BJ (cell line): ENCODE measurements at regions not wholly inside any gene's neighbourhood (a gene's known extent, or its start where the extent isn't known, plus 50 kb on each side); places are given as distances from the start of the nearest gene placed in this dataset.

Experiments
- CTCF ChIA-PET: fragments of 350-600 bp; formaldehyde crosslinking; extraction: SDS; loops from one replicate; lab custom pipeline; 2021; ENCODE audit warnings: antibody characterized with exemption, inconsistent platforms; lab: Yijun Ruan, JAX
- POLR2A ChIA-PET: fragments of 300-600 bp; sonication (Branson Sonifier 250); formaldehyde crosslinking; extraction: SDS; loops from one replicate; lab custom pipeline; 2021; ENCODE audit warnings: antibody characterized with exemption; lab: Charles Lee
- DNase-seq: peaks from one replicate; pipeline ENCODE4 v3.0.0-alpha.2; 2011; ENCODE audit warnings: low read depth
- H3K27me3 ChIP-seq: 2 replicates; pipeline ENCODE4 v1.6.0; 2011; ENCODE audit warnings: low read length; ENCODE audit not compliant: control insufficient read depth, insufficient read depth
- H3K36me3 ChIP-seq: 2 replicates; pipeline ENCODE4 v1.5.1; 2011; ENCODE audit warnings: low read length; ENCODE audit not compliant: control insufficient read depth, insufficient read depth
- H3K4me3 ChIP-seq: 2 replicates; pipeline ENCODE4 v1.5.1; 2011; ENCODE audit warnings: low read depth, mild to moderate bottlenecking, control low read depth, low read length
- TF ChIP-seq, protein P1 (sequence below): IDR thresholded peaks from 2 replicates; pipeline ENCODE4 v1.5.1; 2011; ENCODE audit warnings: low read depth, mild to moderate bottlenecking, control low read depth, inconsistent platforms, low read length, moderate library complexity; ENCODE audit not compliant: insufficient read depth

DNA sequence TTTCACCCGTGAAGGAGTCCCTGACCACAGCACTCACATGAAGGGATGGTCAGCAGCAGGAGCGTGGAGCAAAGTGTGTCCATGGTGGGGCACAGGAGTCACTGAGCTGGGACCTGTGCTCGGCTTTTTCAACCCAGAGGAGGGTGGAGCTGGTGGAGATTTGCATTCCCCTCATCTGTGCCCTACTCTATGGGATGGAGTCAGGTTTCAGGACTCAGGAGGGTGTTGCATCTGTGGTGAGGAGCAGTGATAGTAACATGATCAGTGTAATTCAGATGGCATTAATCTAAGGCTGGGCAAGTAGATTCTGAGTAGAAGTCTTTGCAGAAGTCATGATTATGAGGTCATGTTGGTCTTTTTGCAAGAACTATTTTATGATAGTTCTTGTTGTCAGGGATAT is 511.9 kb downstream of the TMEM121 start:
- ChIA-PET POLR2A (no interaction called here), CTCF (no interaction called here)
- no peaks in the 10 kb centered on the region for H3K36me3 ChIP-seq
- DNase-seq: no peak
- H3K4me3 ChIP-seq: no peak overlapping the region
- TF ChIP-seq, protein P1, sequence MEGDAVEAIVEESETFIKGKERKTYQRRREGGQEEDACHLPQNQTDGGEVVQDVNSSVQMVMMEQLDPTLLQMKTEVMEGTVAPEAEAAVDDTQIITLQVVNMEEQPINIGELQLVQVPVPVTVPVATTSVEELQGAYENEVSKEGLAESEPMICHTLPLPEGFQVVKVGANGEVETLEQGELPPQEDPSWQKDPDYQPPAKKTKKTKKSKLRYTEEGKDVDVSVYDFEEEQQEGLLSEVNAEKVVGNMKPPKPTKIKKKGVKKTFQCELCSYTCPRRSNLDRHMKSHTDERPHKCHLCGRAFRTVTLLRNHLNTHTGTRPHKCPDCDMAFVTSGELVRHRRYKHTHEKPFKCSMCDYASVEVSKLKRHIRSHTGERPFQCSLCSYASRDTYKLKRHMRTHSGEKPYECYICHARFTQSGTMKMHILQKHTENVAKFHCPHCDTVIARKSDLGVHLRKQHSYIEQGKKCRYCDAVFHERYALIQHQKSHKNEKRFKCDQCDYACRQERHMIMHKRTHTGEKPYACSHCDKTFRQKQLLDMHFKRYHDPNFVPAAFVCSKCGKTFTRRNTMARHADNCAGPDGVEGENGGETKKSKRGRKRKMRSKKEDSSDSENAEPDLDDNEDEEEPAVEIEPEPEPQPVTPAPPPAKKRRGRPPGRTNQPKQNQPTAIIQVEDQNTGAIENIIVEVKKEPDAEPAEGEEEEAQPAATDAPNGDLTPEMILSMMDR: no peak
- H3K27me3 ChIP-seq: no peaks in the 10 kb centered on the region

DNA sequence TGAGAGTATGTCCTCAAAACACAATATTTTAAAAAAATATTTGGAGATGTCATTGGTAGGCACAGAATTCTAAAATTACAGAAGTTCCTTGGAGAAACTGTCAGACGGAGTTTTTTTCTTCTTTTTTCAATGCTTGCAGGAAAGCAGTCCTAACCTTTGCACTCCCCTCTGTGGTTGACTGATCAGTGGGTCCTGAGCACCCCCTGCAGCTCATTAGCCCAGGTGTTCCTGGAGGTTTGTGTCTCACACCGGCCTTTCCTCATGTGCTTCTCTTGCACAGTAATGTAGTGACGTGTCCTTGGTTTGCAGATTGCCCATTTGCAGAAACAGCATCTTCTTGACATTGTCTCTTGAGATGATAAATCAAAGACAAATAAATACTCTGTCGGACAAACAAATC is 513.0 kb downstream of the TMEM121 start:
- Histone ChIP-seq H3K4me3 (no peak overlapping the region), H3K27me3 (no peaks in the 10 kb centered on the region), H3K36me3 (no peaks in the 10 kb centered on the region)
- TF ChIP-seq, protein P1: no peak
- no peak for DNase-seq
- CTCF ChIA-PET: interaction anchor here (2.1 kb wide), 1 partner anchor 19 kb away, joined by 4 read pairs; no protein-coding TSS in a partner anchor
- POLR2A ChIA-PET: no interaction called here

DNA sequence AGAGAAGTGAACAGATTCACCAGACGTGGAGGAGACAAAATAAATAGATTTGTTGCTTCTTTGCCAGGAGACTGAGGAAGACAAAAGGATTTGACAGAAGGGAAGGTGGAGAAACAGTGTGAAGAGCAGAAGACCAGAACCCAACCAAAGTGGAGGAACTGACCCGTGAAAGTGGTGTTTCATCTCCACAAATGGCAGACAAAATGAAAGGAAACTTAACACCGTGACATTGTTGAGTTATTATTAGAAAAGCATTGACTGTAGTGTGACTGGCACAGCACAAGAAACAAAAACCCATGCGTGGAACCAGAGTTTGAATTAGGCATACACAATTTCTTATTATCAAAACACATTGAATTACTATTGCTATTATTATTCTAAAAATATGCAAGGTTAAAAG is 518.1 kb downstream of the TMEM121 start:
- Histone ChIP-seq H3K27me3 (no peaks in the 10 kb centered on the region), H3K36me3 (no peaks in the 10 kb centered on the region), H3K4me3 (no peak overlapping the region)
- no peak for DNase-seq
- POLR2A ChIA-PET: no interaction called here
- CTCF ChIA-PET: no interaction called here
- TF ChIP-seq, protein P1: no peak

DNA sequence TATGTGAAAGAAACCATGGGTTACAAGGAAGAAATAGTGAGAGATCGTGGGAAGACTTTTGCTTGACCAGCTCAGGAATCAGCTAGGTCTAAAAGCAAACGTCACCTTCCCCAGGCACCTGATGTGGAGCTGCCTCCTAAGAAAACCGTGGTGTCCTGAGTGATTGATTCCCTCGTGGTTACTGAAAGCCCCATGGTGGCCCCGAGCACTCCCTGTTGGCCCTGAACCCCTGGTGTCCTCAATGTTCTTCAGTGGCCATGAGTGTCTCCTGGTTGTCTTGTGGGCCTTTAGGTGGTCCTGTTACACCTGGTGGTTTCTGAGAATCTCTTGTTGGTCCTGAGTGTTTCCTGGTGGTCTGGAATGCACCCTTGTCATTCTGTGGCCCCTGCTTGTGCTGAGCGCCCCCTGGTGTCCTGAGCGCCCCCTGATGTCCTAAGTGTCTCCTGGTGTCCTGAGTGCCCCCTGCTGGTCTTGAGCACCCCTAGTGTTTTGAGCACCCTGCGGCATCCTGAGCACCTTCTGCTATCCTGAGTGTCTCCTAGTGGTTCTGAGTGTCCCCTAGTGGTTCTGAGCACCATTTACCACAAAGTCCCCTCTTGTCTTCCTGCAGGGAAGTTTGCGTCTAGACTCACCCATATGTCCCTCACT is 518.7 kb downstream of the TMEM121 start:
- CTCF ChIA-PET: no interaction called here
- no peak for DNase-seq

DNA sequence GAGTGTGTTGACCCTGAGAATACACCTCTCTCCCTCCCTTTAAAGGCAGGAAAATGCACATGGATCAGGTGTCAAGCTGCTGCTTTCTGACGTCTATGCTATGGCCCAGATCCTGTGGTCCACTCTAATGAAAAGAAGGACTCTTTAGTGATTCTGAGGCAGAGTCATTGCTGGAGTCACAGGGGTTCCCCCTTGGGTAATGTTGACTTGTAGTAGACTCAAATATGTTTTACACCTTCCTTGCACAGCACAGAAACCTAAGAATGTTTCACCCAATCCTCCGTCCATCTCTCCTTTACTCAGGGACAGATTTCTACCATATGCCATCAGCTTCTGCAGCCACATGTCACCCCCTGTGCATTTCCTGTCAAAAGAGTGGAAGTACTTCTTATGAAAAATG is 525.4 kb downstream of the TMEM121 start:
- H3K27me3 ChIP-seq: no peaks in the 10 kb centered on the region
- DNase-seq: no peak
- ChIA-PET CTCF (no interaction called here), POLR2A (no interaction called here)
- no peak overlapping the region for H3K4me3 ChIP-seq
- TF ChIP-seq, protein P1: no peak
- H3K36me3 ChIP-seq: no peaks in the 10 kb centered on the region

More for the DNA sequence above, 518.7 kb downstream of the TMEM121 start:
- Histone ChIP-seq H3K27me3 (no peaks in the 10 kb centered on the region), H3K4me3 (no peak overlapping the region), H3K36me3 (no peaks in the 10 kb centered on the region)
- TF ChIP-seq, protein P1: no peak
- POLR2A ChIA-PET: no interaction called here
